ENCODE measurements at regions not wholly inside any gene's neighbourhood (a gene's known extent, or its start where the extent isn't known, plus 50 kb on each side); places are given as distances from the start of the nearest gene placed in this dataset.

DNA sequence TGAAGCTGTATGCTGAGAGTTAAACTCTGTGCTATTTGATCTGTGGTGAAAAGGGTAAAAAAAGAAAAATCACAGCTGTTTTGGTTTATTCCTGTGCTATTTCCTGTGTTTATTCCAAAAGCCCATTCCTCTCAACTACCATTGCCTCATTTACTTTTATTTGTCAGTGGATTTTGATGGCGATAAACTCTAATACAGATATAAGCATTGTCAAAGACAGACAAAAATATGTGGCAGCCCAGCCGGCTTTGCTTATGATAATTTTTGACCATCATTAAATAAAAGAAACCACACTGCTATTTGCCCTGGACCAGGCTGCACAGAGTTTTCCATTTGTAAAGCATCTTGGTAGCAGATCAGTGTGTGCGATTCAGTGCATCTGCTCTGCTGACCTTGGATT is 473.6 kb upstream of the ASIC2 start:
- no peak overlapping the region for H2AFZ ChIP-seq (ENCODE audit: low read length)
- no peak overlapping the region for H3K9ac ChIP-seq (ENCODE audit: insufficient read depth, low read depth, low read length)
- in situ Hi-C loops (cut with HindIII; ENCODE audit: extremely low pct_ligation_motif_present, low pct_unique_long_range_greater_than_20kb) (no loop called here), intact Hi-C loops (cut with micrococcal nuclease; ENCODE audit: unreplicated experiment) (no loop called here)
- no peaks in the 10 kb centered on the region; a peak in 1 of 5 replicates for H3K27me3 ChIP-seq (ENCODE audit: control insufficient read depth in 1 of 2, insufficient read depth in 2 of 2, low read length in 2 of 2)
- ATAC-seq (no peak), DNase-seq (ENCODE audit: low spot score) (no peak), FAIRE-seq (no peak)
- TF ChIP-seq ZNF883 (CRISPR knock-in tag; IDR thresholded peaks at IDR 0.05; ENCODE audit: not compliant biosample characterization) (no peak), ZNF12 (CRISPR knock-in tag; IDR thresholded peaks at IDR 0.05) (no peak), GABPA (IDR thresholded peaks at IDR 0.05; ENCODE audit: low read depth, low read length) (no peak), GABPA (CRISPR knock-in tag; IDR thresholded peaks at IDR 0.05; ENCODE audit: low read depth) (no peak), ZNF512B (CRISPR knock-in tag; IDR thresholded peaks at IDR 0.05; ENCODE audit: borderline replicate concordance) (no peak), ZNF33B (CRISPR knock-in tag; IDR thresholded peaks at IDR 0.05) (no peak), ZBTB8A (CRISPR knock-in tag; IDR thresholded peaks at IDR 0.05; ENCODE audit: borderline replicate concordance, low read depth) (no peak), ZNF296 (CRISPR knock-in tag; conservative IDR thresholded peaks at IDR 0.05) (no peak), DNMT3B (CRISPR knock-in tag; conservative IDR thresholded peaks at IDR 0.05) (no peak), TMF1 (CRISPR knock-in tag; IDR thresholded peaks at IDR 0.05; ENCODE audit: low read depth) (no peak), KLF11 (CRISPR knock-in tag; IDR thresholded peaks at IDR 0.05) (no peak)
- TF ChIP-seq, protein P1, sequence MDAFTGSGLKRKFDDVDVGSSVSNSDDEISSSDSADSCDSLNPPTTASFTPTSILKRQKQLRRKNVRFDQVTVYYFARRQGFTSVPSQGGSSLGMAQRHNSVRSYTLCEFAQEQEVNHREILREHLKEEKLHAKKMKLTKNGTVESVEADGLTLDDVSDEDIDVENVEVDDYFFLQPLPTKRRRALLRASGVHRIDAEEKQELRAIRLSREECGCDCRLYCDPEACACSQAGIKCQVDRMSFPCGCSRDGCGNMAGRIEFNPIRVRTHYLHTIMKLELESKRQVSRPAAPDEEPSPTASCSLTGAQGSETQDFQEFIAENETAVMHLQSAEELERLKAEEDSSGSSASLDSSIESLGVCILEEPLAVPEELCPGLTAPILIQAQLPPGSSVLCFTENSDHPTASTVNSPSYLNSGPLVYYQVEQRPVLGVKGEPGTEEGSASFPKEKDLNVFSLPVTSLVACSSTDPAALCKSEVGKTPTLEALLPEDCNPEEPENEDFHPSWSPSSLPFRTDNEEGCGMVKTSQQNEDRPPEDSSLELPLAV (CRISPR knock-in tag; conservative IDR thresholded peaks at IDR 0.05; ENCODE audit: low read depth) = no peak
- WGBS (ENCODE audit: low lambda C conversion rate) = 22% methylated on average over 3 of the region's 3 CpGs
- H3K36me3 ChIP-seq (replicated peaks in 1 of 2; ENCODE audit: control insufficient read depth in 1 of 2, insufficient read depth in 2 of 2, low read length in 2 of 2) = no peaks in the 10 kb centered on the region
- no peak overlapping the region for H3K4me3 ChIP-seq (replicated peaks in 1 of 3; ENCODE audit: insufficient read depth in 1 of 3, low read depth in 2 of 3, low read length in 3 of 3)
- ChIA-PET POLR2A (no interaction called here), CTCF (ENCODE audit: low intra/inter-chr PET ratio, low total read pairs) (no interaction called here)
- H3K79me2 ChIP-seq (ENCODE audit: insufficient read depth, low read length) = no peaks in the 10 kb centered on the region
- no peak overlapping the region for H3K27ac ChIP-seq (ENCODE audit: extremely low read length, insufficient read depth, low read length)
- no peak overlapping the region for H3K4me2 ChIP-seq (ENCODE audit: low read depth, low read length)
- no peaks in the 10 kb centered on the region for H3K4me1 ChIP-seq (ENCODE audit: insufficient read depth, low read length)
- H3K9me3 ChIP-seq (ENCODE audit: low read length) = no peaks in the 10 kb centered on the region
- no TSS peak for BruUV-seq (replicated peaks)
- no peaks in the 10 kb centered on the region for H4K20me1 ChIP-seq (ENCODE audit: insufficient read depth, low read length)

All from HepG2 (cell line).